Mesenteric fat pad (tissue), 1 donor: ENCODE measurements at regions not wholly inside any gene's neighbourhood (a gene's known extent, or its start where the extent isn't known, plus 50 kb on each side); places are given as distances from the start of the nearest gene placed in this dataset.

Experiments
- DNase-seq: peaks from one replicate; pipeline ENCODE4 v3.0.0-alpha.2; 2020; ENCODE audit warnings: low spot score
- donor health status: DM: yes; HTN: yes; CAD: no.

DNA sequence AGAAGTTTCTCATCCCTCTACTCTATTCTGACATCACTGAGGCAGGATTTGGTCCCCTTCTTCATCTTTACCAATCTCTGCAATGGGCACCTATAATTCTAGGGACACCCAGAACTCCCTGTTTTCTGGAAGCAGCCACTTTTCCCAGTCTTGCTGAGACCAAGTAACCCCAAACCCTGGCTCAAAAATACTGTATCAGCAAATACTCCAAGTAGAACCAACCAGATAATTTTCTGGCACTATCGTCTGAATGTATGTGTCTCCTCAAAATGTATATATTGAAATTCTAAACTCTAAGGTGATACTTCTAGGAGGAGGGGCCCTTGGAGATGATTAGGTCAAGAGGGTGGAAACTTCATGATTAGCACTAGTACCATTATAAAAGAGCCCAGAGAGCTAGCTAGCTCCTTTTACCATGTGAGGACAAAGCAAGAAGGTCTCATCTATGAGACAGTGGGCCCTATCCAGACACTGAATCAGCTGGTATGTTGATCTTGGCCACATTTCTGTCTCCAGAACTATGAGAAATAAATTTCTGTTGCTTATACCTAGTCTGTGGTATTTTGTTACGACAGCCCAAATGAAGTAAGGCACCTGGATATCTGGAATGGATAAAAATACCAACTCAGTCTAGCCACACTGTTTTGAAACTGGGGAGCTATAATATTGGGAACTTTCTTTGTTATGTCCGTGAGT is 464.4 kb downstream of the CDH11 start:
- DNase-seq: no peak

DNA sequence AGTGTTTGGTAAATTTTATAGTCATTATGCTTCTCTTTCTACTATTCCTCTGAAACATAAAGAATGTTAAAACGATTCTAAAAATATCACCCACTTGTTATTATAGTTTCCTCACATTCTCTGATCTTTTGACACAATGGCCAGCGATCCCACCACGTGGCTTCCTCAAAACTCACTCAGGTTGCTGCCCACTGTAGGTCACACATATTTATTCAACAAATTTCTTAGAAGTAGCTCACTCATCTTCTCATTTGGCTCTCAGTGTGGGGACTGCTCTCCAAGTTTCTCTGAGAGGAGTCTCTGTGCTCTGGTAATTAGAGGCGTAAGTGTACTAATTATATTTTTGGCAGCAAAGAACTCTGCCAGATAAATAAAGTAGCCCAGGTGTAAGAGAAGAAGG is 465.4 kb downstream of the CDH11 start:
- no peak for DNase-seq

DNA sequence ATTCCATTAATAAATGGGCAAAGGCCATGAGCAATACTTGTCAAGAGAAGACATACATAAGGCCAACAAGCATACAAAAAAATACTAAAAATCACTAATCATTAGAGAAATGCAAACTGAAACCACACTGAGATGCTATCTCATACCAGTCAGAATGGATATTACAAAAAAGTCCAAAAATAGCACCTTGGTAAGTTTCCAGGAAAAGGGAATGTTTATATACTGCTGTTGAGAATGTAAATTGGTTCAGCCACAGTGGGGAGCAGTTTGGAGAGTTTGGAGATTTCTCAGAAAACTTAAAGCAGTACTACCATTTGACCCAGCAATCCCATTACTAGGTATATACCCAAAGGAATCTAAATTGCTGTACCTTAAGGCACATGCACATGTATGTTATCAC is 467.7 kb downstream of the CDH11 start:
- no peak for DNase-seq

DNA sequence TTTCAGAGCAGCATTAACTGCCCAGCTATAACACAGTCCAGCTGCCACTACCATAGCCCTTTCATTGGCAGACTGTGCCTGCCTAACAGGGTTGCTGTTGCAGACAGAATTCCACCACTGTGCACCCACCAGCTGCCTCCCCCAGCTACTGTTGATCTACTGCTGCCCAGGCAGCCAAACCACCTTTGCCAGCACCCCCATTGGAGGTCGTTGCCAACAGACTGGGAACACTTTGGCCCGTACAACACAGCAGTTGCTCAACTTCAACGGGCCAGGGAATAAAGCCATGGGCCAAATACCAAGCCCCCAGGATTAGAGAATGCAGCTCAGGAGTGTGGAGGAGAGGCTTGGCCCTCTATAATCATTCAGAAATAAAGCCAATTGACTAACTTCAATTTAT is 473.6 kb downstream of the CDH11 start:
- no peak for DNase-seq

DNA sequence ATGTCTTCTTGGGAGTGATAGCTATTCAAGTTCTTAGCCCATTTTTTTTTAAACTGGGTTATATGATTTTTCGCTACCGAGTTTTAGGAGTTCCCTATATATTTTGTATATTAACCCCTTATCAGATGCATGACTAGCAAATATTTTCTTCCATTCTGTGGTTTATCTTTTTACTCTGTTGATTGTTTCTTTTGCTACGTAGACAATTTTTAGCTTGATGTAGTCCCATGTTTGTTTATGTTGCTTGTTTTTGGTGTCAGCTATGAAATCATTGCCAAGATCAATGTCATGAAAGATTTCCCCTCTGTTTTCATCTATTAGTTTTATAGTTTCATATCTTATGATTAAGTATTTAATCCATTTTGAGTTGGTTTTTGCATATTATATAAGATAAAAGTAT is 480.5 kb downstream of the CDH11 start:
- DNase-seq: no peak

DNA sequence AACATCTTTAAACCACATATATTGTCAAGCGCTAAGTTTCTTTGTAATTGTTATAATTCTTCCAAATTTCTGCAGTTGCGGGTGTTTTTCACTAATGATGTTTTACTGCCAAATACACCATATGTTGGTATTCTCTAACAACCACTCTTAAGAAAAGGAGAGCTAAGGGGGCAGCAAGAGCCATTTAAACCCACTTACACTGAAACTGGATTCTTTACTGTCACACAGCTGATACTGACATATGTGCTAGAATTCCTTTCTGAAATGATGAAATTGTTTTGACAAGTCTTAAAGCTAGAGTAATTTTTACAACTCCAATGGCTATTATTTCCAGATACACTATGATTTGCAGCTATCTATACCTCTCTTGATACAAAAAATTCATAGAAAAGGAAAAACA is 483.1 kb downstream of the CDH11 start:
- no peak for DNase-seq

DNA sequence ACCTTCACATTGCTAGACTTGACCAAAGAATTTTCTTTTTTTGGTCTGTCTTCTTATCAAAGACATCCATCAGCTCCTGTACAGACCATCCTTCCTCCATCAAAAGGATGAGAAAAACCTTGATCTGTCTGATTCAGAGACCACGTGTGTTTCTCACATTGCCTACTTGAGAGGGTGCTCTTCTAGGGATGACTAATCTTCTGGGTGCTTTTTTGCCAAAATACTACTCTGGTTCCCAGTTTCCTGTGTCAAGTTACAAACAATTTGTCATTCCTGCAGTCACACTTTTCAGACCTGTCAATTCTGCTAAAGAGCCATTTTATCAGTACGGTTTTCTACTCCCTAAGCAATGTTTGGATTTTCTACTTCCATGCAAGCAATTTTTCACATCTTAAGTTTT is 492.2 kb downstream of the CDH11 start:
- DNase-seq: no peak

DNA sequence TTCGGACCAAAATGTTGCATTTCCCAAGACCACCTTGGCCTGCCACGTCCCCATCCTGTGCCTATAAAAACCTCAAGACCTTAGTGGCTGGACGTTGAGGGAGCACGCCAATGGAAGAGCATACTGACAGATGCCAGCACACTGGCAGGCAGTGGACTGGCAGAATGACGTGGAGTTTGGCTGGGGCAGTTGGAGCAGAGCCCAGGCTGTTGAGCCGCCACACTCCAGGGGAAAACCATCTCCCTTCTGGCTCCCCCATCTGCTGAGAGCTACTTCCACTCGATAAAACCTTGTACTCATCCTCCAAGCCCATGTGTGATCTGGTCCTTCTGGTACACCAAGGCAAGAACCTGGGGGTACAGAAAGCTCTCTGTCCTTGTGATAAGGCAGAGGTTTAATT is 494.1 kb downstream of the CDH11 start:
- no peak for DNase-seq

DNA sequence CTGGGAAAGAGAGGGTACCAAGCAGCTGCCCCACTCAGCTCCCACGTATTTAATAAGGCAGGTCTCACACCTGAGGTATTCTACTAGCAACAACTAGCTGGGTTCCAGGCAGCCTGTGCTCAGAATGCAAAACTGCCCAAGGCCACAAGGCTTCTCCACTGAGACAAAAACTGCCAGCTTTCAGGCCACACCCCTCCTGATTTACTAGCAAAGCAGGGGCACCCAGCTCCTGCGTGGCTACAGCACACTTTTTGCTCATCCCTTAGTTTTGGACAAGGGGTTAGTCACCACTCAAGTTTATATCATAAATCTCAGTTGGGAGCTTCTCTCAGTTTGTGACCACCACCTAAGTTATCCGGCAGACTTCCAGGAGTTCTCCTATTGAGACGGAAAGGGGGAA is 494.6 kb downstream of the CDH11 start:
- no peak for DNase-seq

DNA sequence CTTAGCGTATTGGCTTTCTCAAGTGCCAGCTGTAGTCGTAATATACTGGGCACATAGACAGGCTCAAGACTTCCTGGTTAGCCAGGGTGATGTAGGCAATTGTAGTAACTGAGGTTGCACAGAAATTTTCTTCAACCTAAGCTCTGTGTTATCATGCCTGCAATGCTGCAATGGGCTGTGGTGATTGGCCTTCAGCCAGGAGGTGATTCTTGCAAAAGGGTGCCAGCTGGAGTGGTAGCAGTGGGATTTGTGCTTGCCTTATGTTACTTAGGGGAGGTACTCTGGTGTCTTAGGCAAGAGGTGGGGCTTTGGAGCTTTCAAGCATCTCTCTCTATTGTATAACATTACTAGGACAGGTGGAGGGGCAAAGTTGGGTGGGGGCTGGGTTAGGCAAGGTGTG is 495.1 kb downstream of the CDH11 start:
- DNase-seq: no peak

DNA sequence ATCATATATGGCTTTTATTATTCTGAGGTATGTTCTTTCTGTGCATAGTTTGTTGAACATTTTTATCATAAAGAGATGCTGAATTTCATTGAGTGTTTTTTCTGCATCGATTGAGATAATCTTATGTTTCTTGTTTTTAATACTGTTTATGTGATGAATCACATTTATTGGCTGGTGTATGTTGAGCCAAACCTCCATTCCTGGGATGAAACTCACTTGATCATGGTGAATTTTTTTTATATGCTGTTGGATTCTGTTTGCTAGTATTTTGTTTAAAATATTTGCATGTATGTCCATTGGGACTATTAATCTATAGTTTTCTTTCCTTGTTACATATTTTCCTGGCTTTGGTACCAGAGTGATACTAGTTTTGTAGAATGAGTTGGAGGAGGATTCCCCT is 500.2 kb downstream of the CDH11 start:
- DNase-seq: no peak

DNA sequence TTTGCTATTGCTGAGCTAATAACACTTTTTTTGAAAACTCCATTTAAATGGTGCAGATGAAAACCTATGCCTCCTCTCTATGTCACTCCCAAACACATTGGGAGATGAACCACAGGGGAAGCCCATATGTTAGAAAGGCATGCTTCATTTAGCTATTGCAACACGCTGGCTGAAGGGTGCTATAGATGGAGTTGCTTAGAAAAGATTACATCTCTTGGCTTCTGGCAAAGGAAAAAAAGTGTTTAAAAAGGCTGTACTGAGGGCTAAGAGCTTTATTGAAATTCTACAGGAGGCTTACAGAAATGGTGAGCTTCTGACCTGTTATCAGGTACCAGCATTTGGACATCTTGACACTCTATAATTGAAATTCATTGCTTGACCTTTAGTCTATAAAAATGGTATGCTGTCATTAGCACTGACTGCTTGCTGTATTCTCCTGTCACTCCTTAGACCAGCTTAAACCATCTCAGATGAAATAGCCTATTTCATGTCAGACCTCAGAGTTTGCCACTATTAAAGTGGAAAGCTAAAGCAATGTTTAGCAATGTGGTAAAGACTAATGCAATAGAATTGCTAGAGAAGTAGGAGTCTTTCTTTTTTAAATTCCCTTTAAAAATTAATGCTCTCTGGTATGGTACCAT is 503.9 kb downstream of the CDH11 start:
- DNase-seq: no peak

DNA sequence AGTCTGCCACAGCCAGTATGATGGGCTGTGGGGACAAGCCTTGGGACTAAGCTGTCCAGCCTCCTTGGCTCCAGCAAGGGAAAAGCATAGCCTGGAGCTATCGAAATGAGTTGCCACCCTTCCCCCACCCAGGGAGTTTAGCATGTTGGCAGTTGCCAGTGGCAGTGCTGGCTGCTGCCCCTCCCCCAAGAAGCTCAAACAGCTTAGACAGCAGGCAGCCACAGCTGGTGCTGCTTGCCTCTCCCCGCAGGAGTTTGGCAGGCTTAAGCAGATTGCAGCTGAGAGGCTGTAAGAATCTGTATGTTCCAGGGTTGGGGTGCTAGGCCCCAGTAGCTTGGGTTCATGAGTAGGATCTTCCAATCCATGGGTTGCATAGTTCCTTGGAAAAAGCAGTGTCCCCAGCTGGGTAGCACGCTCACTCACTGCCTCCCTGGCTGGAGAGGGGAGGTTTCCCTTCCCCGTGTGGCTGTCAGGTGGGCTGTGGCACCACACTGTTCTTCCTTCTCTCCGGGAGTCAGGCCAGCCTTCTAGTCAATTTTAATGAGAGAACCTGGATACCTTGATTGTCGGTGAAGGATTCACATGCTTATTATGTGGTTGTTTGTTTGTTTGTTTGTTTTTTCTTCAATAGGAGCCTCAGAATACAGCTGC is 506.1 kb downstream of the CDH11 start:
- DNase-seq: peak; percentile 57

DNA sequence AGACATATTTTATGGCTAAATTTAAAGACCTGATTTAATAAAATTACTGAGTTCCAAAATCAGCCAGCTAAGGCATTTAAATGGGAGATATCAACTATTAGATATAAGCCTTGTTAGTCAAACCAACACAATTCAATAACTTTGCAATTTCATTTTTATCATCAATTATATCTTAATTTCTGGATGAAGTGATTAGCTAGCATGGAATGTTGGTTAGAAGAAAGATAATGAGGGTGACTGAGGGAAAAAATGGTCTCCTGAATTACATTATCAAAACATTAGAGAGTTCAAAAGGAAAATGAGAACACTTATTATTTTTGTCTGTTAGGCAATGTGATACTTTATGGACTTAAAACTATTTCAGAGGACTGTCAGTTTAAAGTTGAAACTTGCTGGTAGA is 525.7 kb downstream of the CDH11 start:
- DNase-seq: no peak

DNA sequence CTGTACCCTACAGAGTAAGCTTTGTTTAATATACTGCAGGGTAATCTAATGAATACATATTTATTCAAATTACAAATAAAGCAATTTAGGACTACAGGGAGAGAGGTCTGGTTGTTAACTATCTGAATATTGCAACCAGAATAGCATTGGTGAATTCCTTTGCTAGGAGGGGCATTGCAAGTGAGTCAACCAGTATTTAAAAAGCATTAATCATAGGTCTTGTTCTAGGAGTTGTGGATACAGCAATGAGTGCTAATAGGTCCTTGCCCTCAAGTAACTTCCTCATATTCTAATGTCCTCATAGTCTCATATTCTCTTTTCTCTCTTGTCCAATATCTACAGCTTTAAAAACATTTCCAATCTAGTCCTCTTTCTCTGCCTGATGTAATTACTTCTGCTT is 531.4 kb downstream of the CDH11 start:
- no peak for DNase-seq

DNA sequence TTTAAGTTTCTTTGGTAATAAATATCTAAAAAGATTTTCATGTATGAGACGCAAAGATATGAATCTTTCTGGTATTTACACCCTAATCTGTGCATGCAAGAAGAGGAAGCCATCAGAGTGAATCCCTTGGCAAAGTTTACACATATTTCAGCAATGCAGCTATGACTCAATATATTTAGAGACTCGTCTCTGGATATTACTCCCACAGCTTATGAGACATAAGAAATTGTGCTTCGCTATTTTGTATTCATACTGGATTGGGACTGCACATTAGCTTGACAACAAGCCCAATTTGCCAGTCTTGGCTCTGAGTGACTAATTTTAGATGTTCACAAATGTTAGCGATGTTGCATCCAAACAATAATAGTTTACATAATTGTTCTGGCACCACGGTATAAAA is 532.0 kb downstream of the CDH11 start:
- no peak for DNase-seq

DNA sequence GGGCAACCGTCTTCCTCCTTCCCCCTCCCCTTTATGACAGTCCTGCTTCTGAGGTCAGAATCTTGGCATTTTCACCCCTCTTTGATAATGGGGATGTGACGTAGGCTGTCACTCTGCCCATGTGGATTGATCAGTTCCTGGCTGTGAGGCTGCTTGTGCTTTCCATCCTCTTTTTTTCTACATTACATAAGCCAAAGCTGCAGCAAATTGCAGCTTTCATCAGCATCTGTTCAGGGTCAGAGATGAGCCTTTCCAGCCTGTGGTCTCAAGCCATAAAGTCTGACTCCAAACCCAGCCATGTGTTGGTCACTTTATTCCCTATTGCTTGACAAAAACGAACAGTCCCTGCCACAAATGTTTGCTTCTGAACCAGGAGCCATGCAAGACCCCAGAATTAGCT is 535.1 kb downstream of the CDH11 start:
- no peak for DNase-seq

DNA sequence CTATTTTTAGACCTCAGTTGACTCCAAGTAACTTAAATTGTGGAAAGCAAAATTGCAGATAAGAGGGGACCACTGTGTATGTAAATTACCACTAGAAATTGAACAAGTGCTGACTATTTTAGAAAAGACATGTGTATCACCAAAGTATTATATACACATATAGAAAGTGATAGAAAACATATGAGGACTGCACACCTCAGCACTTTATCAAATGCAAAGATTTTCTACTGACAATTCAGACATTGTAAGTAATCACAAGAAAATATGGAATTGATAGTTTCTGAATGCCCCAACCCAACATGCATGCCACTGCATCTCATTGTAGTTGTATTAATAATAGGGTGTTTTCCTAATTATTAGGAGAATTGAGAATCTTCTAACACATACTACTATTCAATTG is 536.5 kb downstream of the CDH11 start:
- no peak for DNase-seq

DNA sequence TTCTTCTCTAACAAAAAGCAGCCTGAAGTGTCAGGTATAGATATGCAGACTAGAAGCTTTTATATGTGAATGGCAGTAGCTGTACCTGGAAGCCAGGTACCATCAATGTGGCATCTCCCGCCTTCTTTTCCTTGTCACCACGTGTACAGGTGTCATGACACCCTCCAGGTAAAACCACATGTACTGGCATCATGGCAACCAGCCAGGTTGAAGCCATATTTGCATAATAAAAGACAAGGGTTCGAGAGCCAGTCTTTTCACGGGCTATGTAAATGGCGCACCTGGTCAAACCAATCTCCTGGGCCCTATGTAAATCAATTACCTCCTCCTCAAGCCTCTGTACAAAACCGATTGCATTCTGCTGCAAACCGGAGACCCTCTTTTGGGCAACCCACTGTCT is 541.3 kb downstream of the CDH11 start:
- DNase-seq: no peak

DNA sequence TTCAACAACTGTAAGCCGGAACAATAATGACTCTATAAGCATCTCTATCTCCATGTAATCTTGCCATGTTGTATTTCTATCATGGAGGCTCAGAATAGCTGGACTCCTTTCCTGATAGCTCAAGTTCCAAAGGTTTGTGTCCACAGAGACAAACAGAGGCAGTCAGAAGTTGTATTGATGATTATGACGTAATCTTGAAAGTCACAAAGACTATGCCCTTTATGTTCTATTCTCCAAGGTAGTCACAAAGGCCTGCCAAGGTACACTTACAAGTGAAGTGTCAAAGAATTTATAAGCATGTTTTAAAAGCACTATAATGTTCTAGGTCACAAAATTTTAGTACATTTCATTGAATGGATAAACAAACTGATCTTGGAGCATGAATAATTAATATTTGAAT is 542.2 kb downstream of the CDH11 start:
- no peak for DNase-seq

DNA sequence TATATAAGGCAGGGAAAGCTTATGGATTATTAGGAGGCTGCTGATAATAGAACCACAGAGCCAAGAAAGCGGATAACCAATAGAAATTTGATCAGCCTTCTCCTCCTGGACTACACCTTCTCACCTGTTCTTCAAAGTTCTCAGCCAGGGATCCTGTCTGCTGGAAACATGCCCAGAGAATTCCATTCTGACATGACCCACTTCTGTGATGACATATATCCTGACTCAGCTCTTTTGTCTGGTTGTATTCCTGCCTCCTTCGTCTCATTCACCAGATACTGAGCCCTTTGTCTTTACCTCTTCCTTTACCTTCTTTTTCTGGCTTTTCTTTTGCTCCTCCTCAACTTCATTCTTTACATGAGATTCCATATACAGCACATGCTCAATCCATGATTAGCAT is 576.1 kb downstream of the CDH11 start:
- no peak for DNase-seq

DNA sequence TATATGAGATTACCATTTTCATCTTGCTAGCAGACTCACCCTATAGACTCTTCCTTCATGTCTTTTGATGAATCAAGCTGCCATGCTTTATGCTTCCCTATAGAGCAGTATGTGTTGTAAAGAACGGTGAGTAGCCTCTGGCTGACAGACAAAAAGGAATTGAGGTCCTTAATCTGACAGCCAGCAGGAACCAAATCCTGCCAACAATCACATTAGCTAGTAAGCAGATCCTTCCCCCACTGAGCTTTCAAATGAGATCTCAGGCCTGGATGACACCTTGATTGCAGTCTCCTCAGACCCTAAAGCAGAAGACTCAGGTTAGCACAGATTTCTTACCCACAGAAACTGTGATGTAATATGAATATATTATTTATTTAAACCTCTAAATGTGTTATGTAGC is 577.0 kb downstream of the CDH11 start:
- no peak for DNase-seq

DNA sequence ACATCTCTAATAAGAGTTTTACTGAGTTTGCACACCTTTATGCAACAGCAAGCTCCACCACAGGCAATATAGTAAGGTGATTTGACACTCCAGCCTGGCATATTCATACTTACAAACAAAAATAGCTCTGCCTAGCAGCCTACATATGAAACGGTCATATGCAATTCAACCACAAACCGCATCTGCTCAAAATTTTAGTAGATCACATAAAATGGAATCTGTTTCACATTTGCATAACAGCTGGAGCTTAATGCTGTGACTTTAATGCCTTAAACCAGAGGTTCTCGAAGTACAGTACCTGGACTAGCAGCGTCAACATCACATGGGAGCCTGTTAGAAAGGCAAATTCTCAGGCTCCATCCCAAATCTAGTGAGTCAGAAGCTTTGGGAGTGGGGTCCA is 578.4 kb downstream of the CDH11 start:
- no peak for DNase-seq
